NCI-H2081 (cell line): ENCODE measurements at regions not wholly inside any gene's neighbourhood (a gene's known extent, or its start where the extent isn't known, plus 50 kb on each side); places are given as distances from the start of the nearest gene placed in this dataset.
"Not testable (repeated sequence)": the region's sequence is repeated elsewhere in the genome, so short reads cannot be mapped to it uniquely, and the experiment has no call there.

Experiments used
- DNase-seq, 2 experiments: peaks; one replicate each; lab custom pipeline; 2025; lab: John Stamatoyannopoulos, UW

DNA sequence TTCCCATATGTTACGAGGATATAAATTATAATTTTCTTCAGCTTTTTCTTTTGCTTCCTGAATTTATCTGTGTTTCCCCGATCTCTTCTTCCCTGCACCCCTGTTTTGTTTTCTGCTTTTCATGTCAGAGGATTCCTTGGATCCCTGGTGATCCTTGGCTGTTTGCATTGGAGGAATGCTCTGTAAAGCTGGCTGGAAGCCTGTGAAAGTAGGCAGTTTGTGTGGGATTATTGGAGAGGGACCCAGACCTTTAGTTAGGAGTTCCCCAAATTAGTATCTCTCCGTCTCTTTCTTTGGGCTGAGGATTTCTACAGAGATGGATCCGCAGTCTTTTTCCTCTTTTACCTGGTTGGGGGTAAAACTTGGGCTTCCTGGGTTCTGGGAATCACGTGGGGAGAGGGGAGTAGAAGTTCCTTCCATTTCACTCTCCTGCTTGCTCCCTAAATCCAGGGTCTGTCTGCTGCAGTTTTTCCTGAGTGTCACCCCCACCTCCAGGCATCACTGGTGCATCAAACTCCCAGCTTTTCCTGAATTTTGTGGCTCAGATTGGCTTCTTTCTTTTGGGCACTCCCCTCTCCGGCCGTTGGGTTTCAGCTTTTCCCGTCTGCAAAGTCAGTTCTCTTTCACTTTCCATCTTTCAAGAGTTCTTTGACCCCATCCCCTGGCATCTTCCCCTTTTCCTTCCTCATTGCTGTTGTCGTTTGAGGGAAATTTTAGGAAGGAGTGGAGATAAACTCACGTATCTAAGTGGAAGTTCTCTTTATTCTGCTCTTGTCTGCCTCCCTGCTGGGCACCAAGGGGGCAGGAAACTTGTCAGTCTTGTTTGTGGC, 79.1 kb upstream of the ALX4 start:
- no peak for DNase-seq

DNA sequence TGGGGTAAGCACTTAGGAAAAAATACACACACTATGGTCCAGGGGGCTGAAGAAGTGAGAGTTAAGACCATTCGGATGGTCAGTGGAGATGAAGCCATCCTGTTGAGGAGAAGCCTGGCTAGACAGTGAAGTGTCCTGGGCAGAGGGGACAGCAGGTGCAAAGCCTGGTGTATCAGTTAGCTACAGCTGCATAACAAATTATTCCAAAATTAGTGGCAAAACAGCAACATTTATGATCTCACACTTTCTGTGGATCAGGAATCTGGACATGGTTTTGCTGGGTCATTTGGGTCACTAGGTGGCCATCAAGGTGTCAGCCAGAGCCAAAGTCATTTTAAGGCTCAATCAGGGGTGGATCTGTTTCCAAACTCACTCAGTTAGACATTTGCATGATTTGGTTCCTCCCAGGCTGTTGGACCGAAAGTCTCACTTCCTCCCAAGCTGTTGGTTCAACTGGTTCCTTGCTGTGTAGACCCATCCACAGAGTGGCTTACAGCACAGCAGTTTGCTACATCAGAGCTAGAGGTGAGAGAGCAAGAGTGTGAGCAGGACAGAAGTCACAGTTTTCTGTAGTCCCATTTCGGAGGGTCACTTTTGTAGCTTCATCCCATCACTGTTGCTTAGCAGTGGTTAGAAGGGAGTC, 80.1 kb upstream of the ALX4 start:
- DNase-seq = no peak

- not testable (repeated sequence) for DNase-seq
These were observed 81.1 kb upstream of the ALX4 start for GRCh38 chr11:44391004-44391403.

- DNase-seq = not testable (repeated sequence)
These were observed 86.8 kb upstream of the ALX4 start for GRCh38 chr11:44396746-44397145.

DNA sequence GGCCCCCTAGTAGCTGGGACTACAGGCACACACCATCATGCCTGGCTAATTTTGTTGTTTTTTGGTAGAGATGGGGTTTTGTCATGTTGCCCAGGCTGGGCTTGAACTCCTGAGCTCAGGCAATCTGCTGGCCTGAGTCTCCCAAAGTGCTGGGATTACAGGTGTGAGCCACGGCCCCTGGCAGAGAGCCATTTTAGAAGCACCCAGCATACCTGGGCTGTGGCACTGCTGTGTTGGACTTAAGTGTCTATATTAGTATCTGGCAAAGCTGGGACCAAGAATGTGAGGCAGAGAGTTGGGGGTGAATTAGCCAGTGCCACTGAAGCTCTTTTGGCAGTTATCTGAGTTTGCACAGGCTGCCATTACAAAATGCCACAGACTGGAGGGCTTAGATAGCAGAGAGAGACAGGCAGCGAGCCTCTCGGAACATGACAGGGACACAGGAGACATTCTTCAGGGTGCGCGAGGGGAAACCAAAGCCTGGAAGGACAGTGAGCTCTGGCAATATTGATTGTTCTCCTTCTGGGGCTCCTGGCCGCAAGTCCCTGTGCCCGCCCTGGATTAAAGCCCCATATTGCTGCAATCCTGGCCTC, 87.7 kb upstream of the ALX4 start:
- no peak for DNase-seq

- no peak for DNase-seq
These were observed 88.5 kb upstream of the ALX4 start for GRCh38 chr11:44398266-44399030.

DNA sequence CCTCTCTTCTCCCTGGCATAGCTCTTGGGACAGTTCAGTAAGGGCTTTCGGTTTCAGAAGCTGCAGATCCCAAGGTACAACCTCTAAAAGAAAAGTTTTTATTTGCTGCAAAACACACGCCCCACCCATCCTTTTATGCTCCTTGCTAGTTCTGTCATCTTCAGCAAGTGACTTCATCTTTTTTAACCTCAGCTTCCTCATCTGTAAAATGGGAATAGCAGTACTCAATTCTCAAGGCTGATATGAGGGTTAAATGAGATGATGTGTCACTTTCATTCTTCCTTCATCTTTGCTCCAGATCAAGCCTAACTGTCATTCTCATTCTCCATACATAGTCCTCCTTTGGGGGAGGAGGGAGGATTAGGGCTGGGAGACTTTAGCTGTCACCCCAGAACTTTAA, 90.0 kb upstream of the ALX4 start:
- DNase-seq = no peak

- no peak for DNase-seq
These were observed 90.5 kb upstream of the ALX4 start for GRCh38 chr11:44400431-44400830.

DNA sequence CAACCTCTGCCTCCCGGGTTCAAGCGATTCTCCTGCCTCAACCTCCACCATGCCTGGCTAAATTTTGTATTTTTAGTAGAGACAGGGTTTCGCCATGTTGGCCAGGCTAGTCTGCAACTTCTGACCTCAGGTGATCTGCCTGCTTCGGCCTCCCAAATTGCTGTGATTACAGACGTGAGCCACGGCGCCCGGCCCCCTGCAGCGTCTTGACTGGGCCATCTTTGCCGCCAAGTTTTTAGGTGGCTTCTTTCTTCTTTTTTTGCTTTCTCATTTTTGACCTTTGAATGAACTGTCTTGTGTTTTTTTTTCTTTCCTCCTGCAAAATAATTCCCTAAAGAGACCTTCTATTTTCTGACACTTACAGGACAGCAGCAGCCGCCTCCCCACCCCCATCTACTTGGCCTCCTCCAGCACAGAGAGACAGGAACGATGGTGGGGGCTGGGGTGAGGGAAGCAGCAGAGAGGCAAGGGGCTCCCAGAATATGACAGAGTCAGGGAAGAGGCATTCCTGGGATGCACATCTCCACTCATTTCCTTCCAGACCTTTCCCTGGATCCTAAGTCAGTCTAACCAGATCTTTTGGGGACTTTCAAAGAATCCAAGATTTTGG, 92.6 kb upstream of the ALX4 start:
- DNase-seq = no peak

DNA sequence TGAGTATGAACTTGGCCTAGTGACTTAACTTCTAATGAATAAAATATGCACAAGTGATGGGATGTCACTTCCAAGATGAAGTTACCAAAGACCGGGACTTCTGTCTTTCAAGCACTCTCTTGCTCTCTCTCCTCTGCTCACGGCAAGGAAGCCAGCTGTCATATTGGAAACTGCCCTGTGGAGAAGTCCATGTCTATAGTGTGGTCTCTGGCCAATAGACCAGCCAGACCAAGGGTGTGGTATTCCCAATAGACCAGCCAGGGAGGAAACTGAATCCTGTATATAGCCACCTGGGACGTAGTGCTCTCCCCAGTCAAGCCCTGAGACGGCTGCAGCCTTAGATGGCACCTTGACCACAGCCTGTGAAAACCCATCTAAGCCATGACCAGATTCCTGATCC, 93.2 kb upstream of the ALX4 start:
- no peak for DNase-seq

DNA sequence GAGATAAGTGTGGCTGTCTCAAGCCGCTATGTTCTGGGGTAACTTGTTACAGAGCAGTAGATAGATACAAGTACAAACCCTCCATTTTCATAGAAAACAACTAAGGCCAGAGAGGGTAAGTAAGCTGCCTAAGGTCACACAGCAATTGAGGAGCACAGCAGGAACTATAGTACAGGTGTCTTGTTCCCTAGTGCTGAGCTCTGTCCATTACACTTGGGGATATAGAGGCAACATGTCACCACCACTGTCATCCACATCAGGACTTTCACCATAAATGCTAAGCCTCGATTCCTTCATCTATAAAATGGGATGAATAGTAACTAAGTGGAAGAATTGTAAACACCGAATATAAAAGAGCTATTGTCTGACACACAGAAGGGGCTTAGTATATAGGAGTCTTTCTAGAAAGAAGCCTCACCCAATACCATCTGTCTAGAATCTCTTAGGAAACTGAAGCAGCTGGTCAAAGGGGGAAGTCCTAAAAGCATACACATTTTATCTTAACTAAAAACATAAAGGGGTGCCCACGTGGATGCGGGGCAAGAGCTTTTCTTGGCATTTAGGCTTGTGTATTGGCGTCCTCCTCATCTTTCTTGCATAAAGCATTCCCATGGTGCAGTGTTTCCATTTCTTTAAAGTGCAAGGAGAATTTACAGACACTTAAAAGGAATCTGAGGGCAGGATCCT, 93.8 kb upstream of the ALX4 start:
- no peak for DNase-seq

GRCh38 chr11:44404301-44404700, 94.4 kb upstream of the ALX4 start:
- DNase-seq = no peak

- DNase-seq = no peak
These were observed 94.9 kb upstream of the ALX4 start for GRCh38 chr11:44404736-44405395.

GRCh38 chr11:44407211-44407996, 97.5 kb upstream of the ALX4 start:
- no peak for DNase-seq

DNA sequence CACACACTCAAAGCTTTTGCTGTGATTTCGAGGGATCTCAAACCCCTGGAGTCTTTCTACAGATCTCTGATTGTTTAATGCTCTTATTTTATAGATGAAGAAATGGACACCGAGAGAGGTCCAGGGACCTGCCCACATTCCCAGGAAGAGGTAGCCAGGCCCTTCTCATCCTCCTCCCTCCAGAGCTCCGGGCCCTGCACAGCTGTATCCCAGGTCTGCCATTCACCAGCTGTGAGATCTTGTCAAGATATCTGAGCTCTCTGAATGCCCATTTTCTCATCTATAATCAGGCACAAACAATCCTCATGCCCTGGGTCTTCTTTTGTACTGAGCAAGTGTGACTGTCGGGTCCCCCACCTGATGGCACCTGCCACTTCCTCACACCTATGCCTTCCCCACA, 98.2 kb upstream of the ALX4 start:
- no peak for DNase-seq

GRCh38 chr11:44408711-44409470, 99.0 kb upstream of the ALX4 start:
- no peak for DNase-seq

DNA sequence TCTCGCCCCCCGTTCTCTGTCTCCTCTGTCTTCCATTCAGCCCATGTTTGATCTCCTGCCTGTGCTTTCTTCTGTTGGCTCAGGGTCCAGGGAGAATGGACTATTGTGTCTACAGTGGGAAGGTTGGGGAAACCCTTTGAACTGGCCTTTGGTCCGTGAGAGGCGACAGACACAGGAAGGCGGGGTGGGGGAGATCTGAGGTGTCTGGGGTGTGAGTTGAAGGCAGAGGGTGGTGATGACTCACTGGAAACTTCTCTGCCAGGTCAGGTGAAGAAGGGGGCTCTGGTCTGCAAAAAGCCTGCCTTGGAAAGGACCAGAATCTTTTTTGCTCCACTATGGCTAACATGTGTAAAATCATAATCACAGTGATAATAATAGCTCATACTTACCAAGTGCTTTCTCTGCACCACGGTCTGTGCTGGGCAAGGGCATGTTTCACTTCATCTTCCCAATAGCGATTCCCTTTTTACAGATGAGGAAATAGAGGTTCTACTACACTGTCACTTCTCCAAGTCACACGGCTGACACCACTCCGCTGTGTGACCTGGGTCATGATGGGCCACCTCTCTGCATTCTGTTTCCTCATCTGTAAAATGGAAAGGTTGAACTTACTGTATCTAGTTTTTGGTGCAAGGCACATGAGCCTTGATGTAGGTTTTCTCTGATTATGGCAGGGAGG, 99.8 kb upstream of the ALX4 start:
- no peak for DNase-seq

- DNase-seq = no peak
These were observed 106.8 kb upstream of the ALX4 start for GRCh38 chr11:44416776-44417175.
